ENCODE measurements at regions not wholly inside any gene's neighbourhood (a gene's known extent, or its start where the extent isn't known, plus 50 kb on each side); places are given as distances from the start of the nearest gene placed in this dataset.
A peak's percentile ranks its signal among the peaks of the same experiment; 100 is the strongest.

DNA sequence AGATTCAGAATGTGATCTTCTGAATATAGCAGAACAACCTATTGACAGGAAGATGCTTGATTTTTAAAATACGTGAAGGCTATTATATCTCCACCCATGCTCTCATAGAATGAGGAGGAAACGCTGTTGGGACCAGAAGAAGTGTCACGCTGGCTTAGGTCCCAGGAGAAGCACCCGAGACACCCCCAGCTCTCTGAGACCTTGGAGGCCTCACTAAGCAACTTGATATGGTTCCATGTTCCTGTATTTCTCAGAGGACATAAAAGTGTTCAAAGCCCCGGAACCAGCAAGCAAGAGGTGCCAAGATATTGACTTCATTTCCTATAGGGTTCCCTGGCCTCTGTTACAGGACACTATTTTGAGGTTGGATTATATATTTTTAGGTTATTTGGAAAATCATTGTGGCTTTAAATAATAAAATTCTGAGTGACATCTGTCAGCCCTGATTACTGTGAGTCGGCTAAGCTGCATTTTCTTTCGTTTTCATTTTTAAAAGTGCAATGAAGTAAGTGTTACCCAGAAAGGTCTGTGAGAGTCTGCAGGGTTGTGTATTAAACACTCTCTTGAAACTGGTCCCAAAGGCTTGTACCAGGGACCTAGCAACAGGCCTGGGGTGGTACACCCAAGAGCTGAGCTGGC, 400.0 kb downstream of the SOX9 start:
- DNase-seq (ENCODE audit: low spot score): no peak

GRCh38 chr17:72523491-72523890, 402.7 kb downstream of the SOX9 start:
- no peak for DNase-seq (ENCODE audit: low spot score)

GRCh38 chr17:72525225-72526015, 404.6 kb downstream of the SOX9 start:
- no peak for DNase-seq (ENCODE audit: low spot score)

GRCh38 chr17:72526769-72527168, 405.9 kb downstream of the SOX9 start:
- no peak for DNase-seq (ENCODE audit: low spot score)

DNA sequence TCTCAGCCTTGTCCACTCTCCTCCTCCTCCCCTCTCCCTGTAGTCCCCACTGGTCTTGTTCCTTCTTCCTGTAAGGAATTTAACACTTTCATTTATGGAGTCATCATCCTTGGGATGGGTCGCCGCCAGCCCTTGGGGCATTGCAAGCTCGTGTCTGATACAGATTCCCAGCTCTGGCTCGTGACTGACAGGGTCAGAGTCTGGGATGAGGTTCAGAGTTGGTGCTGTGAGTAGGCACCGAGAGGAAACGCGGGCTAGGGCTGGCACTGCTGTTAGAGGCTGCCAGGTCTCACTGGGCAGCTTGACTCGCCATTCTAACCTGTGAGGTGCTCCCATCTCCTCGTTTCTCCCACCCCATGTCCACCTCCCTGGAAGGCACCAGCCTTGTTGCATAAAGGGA, 407.0 kb downstream of the SOX9 start:
- DNase-seq (ENCODE audit: low spot score): no peak

GRCh38 chr17:72528683-72529082, 407.9 kb downstream of the SOX9 start:
- DNase-seq (ENCODE audit: low spot score): no peak

GRCh38 chr17:72529386-72529785, 408.6 kb downstream of the SOX9 start:
- no peak for DNase-seq (ENCODE audit: low spot score)

DNA sequence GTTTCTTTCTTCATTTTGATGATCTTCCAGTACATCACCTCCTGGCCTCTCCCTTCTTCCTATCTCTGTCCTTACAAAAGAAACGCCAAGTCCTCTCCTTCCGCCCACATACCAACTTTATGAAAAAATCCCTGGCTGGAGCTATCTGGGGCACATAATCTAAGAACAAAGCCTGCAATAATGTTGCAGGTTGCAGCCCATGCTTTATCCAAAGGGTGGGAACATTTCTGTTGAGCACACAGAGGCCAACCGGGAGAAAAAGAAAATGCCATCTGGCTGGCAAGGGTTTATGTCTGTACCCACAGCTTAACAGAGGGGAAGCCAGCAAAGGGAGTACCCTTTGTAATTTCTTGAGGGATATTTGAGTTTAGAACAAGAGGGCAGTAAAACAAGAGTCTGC, 409.6 kb downstream of the SOX9 start:
- DNase-seq (ENCODE audit: low spot score): no peak

DNA sequence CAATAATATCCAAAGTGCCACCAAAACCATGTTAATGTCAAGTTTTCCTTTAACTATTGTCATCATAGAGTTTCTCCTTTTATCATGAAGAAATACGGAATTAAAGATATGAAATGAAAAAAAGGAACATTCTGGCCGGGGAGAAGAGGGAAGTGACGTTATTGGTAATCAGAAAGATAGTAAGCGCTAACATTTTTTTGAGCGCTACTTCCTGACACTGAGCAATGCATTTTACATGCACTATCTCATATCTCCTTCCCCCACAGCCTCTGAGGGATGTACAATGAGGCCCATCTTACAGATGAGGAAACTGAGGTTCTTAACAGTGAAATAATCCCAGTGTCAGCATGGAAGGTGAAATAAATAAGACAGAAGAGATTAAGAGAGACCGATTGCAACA, 410.9 kb downstream of the SOX9 start:
- DNase-seq (ENCODE audit: low spot score): no peak

DNA sequence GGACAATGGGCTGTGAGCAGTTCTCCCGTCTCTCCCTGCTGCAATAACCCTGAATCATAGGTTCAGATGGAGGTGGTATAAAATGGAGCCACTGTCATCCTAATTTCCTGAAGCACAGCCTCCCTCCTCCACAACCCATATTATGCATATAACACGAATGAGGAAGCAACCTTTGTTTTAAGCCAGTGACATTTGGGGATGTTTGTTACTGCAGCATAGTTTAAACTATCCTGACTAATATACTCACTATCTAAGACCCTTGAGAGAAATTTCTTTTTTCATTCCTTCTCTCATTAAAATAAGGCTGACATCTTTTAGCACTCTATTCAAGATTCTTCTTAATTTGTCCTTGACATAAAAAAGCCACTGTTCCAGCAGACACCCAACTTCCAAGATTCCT, 413.4 kb downstream of the SOX9 start:
- DNase-seq (ENCODE audit: low spot score): no peak

GRCh38 chr17:72534776-72535175, 414.0 kb downstream of the SOX9 start:
- no peak for DNase-seq (ENCODE audit: low spot score)

DNA sequence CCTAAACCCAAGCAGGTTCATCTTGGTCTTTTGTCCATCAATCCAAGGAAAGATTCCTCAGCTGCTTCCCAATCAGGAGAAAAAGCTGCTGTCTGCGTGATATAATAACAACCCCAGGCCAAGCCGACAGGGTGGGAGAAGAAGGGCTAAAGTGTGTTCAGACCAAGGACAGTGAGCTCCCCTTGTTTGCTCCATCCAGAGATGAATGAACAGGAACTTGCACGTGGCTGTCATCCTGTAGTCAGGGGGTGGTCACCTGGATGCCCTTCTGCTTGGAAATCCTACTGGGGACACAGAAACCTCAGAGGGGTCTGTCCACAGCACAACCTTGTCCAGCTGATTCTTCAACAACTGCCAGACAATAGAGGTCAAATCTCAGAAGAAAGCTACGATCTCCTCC, 414.5 kb downstream of the SOX9 start:
- DNase-seq (ENCODE audit: low spot score): no peak

DNA sequence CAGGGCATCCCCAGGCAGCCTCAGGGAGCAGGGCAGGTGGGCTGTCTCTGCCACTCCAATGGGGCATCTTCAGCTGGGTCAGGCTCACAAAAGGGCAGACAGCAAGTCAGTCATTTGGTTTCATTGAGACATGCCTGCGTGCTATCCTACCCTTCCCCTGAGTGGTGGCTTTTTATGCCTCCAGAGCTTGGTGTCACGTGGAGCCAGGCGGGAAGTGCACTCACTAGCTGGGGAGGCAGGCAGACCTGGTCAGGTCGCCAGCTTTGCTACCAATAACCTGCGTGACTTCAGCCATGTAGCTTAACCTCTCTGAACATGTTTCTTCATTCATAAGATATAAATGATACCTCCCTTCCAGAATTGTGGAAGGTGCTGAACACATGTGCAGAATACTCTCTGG, 415.0 kb downstream of the SOX9 start:
- no peak for DNase-seq (ENCODE audit: low spot score)

DNA sequence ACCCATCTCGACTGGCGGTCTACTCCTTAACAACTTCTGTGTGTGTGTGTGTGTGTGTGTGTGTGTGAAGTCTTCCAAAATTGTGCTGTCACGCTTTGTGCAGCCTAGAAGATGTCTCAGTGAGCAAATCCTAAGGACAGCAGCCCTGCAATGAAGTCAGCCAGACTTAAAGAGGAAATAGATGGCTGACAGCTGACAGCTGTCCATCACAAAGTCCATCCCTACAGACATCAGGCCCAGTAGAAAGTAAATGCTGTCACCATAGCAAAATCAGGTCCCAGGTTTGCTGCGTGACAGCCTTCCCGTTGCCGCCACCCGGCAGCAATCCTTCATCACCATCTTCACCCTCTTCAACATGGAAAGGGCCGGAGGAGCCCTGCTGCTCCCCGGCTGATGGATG, 416.0 kb downstream of the SOX9 start:
- no peak for DNase-seq (ENCODE audit: low spot score)

- no peak for DNase-seq (ENCODE audit: low spot score)
These were observed 417.6 kb downstream of the SOX9 start for GRCh38 chr17:72538443-72538842.

DNA sequence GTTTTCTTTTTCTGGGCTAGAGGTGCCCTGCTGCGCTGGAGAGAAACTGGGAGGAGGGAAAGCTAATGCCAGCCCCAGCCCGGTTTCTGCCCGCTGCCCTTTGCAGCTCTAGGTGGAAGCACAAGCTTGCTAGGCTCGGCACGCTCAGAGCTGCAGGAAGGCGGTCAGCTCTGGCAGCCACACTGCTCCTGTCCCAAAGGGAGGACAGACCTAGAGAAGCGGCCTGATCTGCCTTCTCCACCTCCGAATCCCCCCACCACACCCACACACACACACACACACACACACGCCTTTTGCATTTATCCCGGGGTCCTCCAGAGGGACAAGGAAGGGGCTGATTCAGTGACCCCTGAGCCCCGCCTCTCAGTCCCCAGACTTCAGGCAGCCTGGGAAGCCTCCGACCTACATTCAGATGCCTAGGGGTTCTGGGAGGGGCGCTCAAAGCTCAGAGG, 418.1 kb downstream of the SOX9 start:
- DNase-seq (ENCODE audit: low spot score): no peak

DNA sequence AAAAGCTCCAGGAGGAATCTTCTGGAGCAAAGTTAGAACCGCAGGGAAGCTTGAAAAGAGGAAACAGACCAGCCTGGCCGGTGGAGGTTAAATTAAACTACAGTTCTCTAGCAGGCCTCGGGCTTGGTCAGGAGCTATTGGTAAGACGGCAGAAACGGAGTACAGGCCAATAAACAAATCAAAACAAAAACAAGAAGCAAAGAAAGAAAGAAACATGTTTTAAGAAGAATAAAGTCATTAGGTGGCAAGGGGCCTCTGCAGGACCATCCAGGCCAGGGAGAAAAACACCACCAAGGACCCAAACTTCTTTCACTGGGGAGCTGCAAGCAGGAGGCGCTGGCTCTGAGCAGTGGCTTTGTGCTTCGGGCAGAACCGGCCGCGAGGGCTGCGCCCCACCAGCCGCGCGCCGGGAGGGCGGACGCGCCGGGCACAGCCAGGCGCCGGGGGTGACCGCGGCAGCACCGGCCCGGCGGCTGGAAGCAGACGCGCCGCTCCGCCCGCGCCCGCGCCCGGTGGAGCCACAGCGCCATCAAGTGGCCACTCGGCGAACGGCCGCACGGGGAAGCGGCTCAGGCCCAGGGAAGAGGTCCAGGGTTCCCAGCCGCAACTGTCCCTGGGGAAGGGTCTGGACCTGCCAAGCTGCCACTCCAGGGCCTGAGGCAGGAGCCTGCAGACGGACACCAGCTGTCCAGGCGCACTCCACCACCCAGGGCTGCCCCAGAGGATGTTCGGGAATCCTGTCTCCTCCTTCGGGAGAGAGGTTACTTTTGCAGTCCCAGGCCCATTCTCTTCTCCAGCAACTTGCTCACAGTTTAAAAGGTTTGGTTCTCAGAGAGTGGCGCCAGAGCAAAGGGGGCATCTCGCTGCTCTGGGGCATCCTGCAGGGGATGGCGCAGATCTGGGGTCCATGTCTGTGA, 419.4 kb downstream of the SOX9 start:
- DNase-seq (ENCODE audit: low spot score): peak; percentile 60

DNA sequence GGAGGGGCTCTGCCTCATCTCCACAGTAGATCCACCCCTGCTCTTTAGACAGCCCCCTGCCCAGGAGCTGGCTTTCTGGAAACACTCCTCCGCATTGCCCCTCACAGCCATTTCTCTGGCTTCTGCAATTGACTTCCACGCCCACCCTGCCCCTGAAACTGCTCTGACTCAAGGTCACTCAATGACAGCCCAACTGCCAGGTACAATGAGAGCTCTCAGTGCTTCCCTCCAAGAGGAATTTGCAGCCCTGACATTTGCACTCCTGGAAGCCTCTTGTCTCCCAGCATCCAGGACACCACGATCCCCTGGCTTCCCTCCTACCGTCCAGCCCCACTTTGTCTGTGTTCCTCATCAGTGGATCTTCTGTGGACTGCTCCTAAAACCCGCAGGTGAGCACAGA, 421.5 kb downstream of the SOX9 start:
- DNase-seq (ENCODE audit: low spot score): no peak

GRCh38 chr17:72545766-72546165, 424.9 kb downstream of the SOX9 start:
- DNase-seq (ENCODE audit: low spot score): no peak

DNA sequence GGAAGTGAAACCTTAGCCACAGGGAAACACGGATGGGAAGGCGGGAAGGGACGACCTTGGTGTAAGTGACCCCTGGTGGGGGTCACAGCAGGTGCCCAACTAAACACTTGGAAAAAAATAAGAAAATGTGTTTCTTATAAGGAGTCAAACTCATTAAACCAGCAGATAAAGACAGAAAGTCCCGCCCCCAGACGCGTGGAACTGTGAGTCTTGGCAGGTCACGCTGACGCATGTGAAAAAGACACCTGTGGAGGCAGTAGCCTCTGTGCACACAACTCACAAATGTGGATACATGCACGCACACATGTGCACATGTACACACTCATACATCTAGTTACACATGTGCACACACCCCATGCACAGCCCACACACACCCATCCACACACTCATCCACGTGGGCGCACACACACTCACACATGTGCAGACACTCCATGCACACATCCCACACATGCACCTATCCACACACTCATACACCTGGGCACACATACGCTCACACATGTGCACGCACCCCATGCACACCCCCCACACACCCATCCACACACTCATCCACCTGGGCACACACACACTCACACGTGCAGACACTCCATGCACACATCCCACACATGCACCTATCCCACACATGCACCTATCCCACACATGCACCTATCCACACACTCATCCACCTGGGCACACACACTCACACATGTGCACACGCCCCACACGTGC, 432.4 kb downstream of the SOX9 start:
- no peak for DNase-seq (ENCODE audit: low spot score)

GRCh38 chr17:72554508-72554907, 433.7 kb downstream of the SOX9 start:
- no peak for DNase-seq (ENCODE audit: low spot score)

DNA sequence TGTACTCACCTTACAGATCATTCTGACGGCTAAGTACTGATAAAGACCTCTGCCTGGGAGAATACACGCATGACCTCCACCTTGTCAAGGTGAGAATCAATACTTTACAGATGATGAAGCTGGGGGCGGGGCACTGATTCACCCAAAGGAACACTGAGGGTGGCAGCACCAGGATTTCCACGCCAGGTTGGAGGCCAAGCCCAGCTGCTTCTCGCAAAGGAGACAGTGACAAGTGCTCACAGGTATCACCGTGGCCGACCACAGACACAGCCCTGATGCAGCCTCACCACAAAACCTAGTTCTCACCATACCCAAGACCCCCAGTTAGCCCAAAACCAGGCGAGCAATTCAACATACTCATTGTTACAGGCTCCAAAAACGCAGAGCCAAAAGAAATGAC, 434.2 kb downstream of the SOX9 start:
- no peak for DNase-seq (ENCODE audit: low spot score)

All from activated CD4-positive, alpha-beta T cell treated with anti-CD3 and anti-CD28 coated beads, Interleukin-2, Interleukin-4, amounts not matched to agents 100 ng/mL and 50 ng/mL, durations not matched to agents 16 hours and 8 hours (primary cell).